Stimulated activated CD4-positive, alpha-beta T cell treated with anti-CD3 and anti-CD28 coated beads, Interleukin-2, amount 100 ng/mL, for 24 hours (primary cell): ENCODE measurements at regions not wholly inside any gene's neighbourhood (a gene's known extent, or its start where the extent isn't known, plus 50 kb on each side); places are given as distances from the start of the nearest gene placed in this dataset.

ENCODE experiments used
- DNase-seq, 2 donors: peaks; one replicate each; pipeline ENCODE4 v3.0.0-alpha.2; 2020

- no peak for DNase-seq
Observed at GRCh38 chr5:114184006-114184405, 177.9 kb upstream of the KCNN2 start.

GRCh38 chr5:114185274-114185673, 176.6 kb upstream of the KCNN2 start:
- DNase-seq = no peak

GRCh38 chr5:114191441-114191840, 170.4 kb upstream of the KCNN2 start:
- no peak for DNase-seq

- no peak for DNase-seq
Observed at GRCh38 chr5:114192108-114192507, 169.8 kb upstream of the KCNN2 start.

GRCh38 chr5:114201332-114201731, 160.5 kb upstream of the KCNN2 start:
- no peak for DNase-seq

- no peak for DNase-seq
Observed at GRCh38 chr5:114204923-114205322, 156.9 kb upstream of the KCNN2 start.

GRCh38 chr5:114206640-114207039, 155.2 kb upstream of the KCNN2 start:
- DNase-seq = no peak

- no peak for DNase-seq
Observed at GRCh38 chr5:114207615-114208014, 154.3 kb upstream of the KCNN2 start.

- no peak for DNase-seq
Observed at GRCh38 chr5:114208120-114208519, 153.8 kb upstream of the KCNN2 start.

- no peak for DNase-seq
Observed at GRCh38 chr5:114208588-114208987, 153.3 kb upstream of the KCNN2 start.

GRCh38 chr5:114210662-114211061, 151.2 kb upstream of the KCNN2 start:
- DNase-seq = no peak

GRCh38 chr5:114221807-114222206, 140.1 kb upstream of the KCNN2 start:
- no peak for DNase-seq

GRCh38 chr5:114223866-114224265, 138.0 kb upstream of the KCNN2 start:
- DNase-seq = no peak

GRCh38 chr5:114237766-114238165, 124.1 kb upstream of the KCNN2 start:
- DNase-seq = no peak

- no peak for DNase-seq
Observed at GRCh38 chr5:114238771-114239313, 123.0 kb upstream of the KCNN2 start.

GRCh38 chr5:114243281-114243971, 118.4 kb upstream of the KCNN2 start:
- DNase-seq = no peak

- no peak for DNase-seq
Observed at GRCh38 chr5:114243972-114244317, 117.9 kb upstream of the KCNN2 start.

GRCh38 chr5:114249823-114250222, 112.0 kb upstream of the KCNN2 start:
- DNase-seq = no peak

- no peak for DNase-seq
Observed at GRCh38 chr5:114250536-114250935, 111.3 kb upstream of the KCNN2 start.

GRCh38 chr5:114252226-114252625, 109.6 kb upstream of the KCNN2 start:
- no peak for DNase-seq

- no peak for DNase-seq
Observed at GRCh38 chr5:114255260-114255659, 106.6 kb upstream of the KCNN2 start.

GRCh38 chr5:114261989-114262388, 99.9 kb upstream of the KCNN2 start:
- DNase-seq = no peak

GRCh38 chr5:114265432-114266060, 96.3 kb upstream of the KCNN2 start:
- DNase-seq = no peak

GRCh38 chr5:114266374-114266773, 95.5 kb upstream of the KCNN2 start:
- no peak for DNase-seq

- no peak for DNase-seq
Observed at GRCh38 chr5:114296191-114296590, 65.7 kb upstream of the KCNN2 start.
